H1 (cell line): ENCODE measurements at regions not wholly inside any gene's neighbourhood (a gene's known extent, or its start where the extent isn't known, plus 50 kb on each side); places are given as distances from the start of the nearest gene placed in this dataset.

Source experiments
- CTCF ChIA-PET: fragments of 300-600 bp; sonication (Branson Sonifier 250); formaldehyde crosslinking; loops from one replicate; lab custom pipeline; 2021; ENCODE audit not compliant: partially characterized antibody; lab: Charles Lee
- POLR2A ChIA-PET: fragments of 300-600 bp; sonication (Branson Sonifier 250); formaldehyde crosslinking; loops from one replicate; lab custom pipeline; 2021; ENCODE audit warnings: inconsistent platforms; ENCODE audit not compliant: partially characterized antibody; lab: Charles Lee
- DNase-seq, 2 experiments: peaks; one replicate each; pipeline versions ENCODE4 v3.0.0 to v3.0.0-alpha.2; 2010 to 2022; ENCODE audit warnings: low spot score in 2 of 2, low read depth in 1 of 2, mixed read lengths in 1 of 2
- FAIRE-seq: peaks from 2 replicates; lab custom pipeline; 2011; peaks lifted over from hg19 to GRCh38; lab: Jason Lieb, UNC
- H2AFZ ChIP-seq: 2 replicates; pipeline ENCODE4 v1.8.1; 2012; ENCODE audit warnings: low read length, inconsistent platforms
- H2AK5ac ChIP-seq: 2 replicates; pipeline ENCODE4 v1.6.1; 2013; ENCODE audit warnings: low read depth, low read length
- H2BK120ac ChIP-seq: replicated peaks from 2 replicates; pipeline ENCODE3; 2013; ENCODE audit warnings: low read depth, low read length, inconsistent platforms
- H2BK12ac ChIP-seq: 2 replicates; pipeline ENCODE4 v1.6.1; 2013; ENCODE audit warnings: low read depth, low read length
- H2BK15ac ChIP-seq: 2 replicates; pipeline ENCODE4 v1.6.1; 2013; ENCODE audit warnings: low read length
- H2BK20ac ChIP-seq: 2 replicates; pipeline ENCODE4 v1.6.1; 2013; ENCODE audit warnings: low read length
- H2BK5ac ChIP-seq: 2 replicates; pipeline ENCODE4 v1.6.1; 2013; ENCODE audit warnings: low read depth, low read length
- H3K14ac ChIP-seq: 2 replicates; pipeline ENCODE4 v1.6.1; 2013; ENCODE audit warnings: inconsistent platforms; ENCODE audit not compliant: insufficient read length
- H3K18ac ChIP-seq: 2 replicates; pipeline ENCODE4 v1.6.1; 2013; ENCODE audit warnings: low read length; ENCODE audit errors: extremely low read depth
- H3K23ac ChIP-seq: 2 replicates; pipeline ENCODE4 v1.6.1; 2013; ENCODE audit warnings: inconsistent platforms; ENCODE audit not compliant: insufficient read length
- H3K23me2 ChIP-seq: 2 replicates; pipeline ENCODE4 v1.6.1; 2013; ENCODE audit warnings: low read depth, low read length
- H3K27ac ChIP-seq: 2 replicates; pipeline ENCODE4 v1.6.1; 2011; ENCODE audit warnings: low read depth, low read length, inconsistent platforms
- H3K27me3 ChIP-seq, 4 experiments: replicated peaks in 1 of 4; 1 replicate in 1 of 4; 2 replicates in 3 of 4; pipeline versions ENCODE4 v1.6.1 to v1.8.1; 2011 to 2013; ENCODE audit warnings: low read length in 3 of 4, mild to moderate bottlenecking in 3 of 4, inconsistent platforms in 2 of 4, mixed read lengths in 2 of 4, moderate library complexity in 1 of 4; ENCODE audit not compliant: control insufficient read depth in 3 of 4, insufficient read depth in 3 of 4; ENCODE audit errors: extremely low read depth in 1 of 4
- H3K36me3 ChIP-seq, 4 experiments: 2 replicates each; pipeline versions ENCODE4 v1.6.1 to v1.8.1; 2011 to 2013; ENCODE audit warnings: mild to moderate bottlenecking in 4 of 4, low read length in 3 of 4, moderate library complexity in 2 of 4, control low read depth in 1 of 4, inconsistent platforms in 1 of 4; ENCODE audit not compliant: insufficient read depth in 4 of 4, control insufficient read depth in 2 of 4
- H3K4ac ChIP-seq: replicated peaks from 2 replicates; pipeline ENCODE3; 2013; ENCODE audit warnings: low read length, low read depth, mixed read lengths, inconsistent platforms; ENCODE audit not compliant: insufficient read length
- H3K4me1 ChIP-seq, 4 experiments: replicated peaks in 1 of 4; 1 replicate in 1 of 4; 2 replicates in 3 of 4; pipeline versions ENCODE4 v1.6.1 to v1.8.1; 2011 to 2013; ENCODE audit warnings: low read length in 3 of 4, inconsistent platforms in 2 of 4, mixed read lengths in 1 of 4; ENCODE audit not compliant: insufficient read depth in 4 of 4, control insufficient read depth in 3 of 4
- H3K4me2 ChIP-seq, 2 experiments: 2 replicates each; pipeline versions ENCODE4 v1.6.1 to v1.8.1; 2011 to 2013; ENCODE audit warnings: low read depth in 2 of 2, low read length in 2 of 2, control low read depth in 1 of 2, inconsistent platforms in 1 of 2, mild to moderate bottlenecking in 1 of 2; ENCODE audit not compliant: insufficient read depth in 1 of 2
- H3K4me3 ChIP-seq, 4 experiments: fragments of 200-600, 300-600 bp in 1 of 4; sonication (generic), shearing (Covaris generic), sonication (Bioruptor Twin) in 1 of 4; 2 replicates each; pipeline versions ENCODE4 v1.5.1 to v1.8.1; 2011 to 2016; ENCODE audit warnings: low read length in 4 of 4, low read depth in 3 of 4, control low read depth in 2 of 4, inconsistent platforms in 2 of 4, mild to moderate bottlenecking in 2 of 4, mixed read lengths in 1 of 4, moderate library complexity in 1 of 4; ENCODE audit not compliant: insufficient read depth in 2 of 4; ENCODE audit errors: extremely low read depth in 1 of 4
- H3K56ac ChIP-seq: replicated peaks from 2 replicates; pipeline ENCODE3; 2013; ENCODE audit warnings: low read depth, mild to moderate bottlenecking, mixed read lengths, low read length, inconsistent platforms; ENCODE audit not compliant: insufficient read length
- H3K79me1 ChIP-seq: 2 replicates; pipeline ENCODE4 v1.6.1; 2013; ENCODE audit warnings: low read depth, low read length, control low read depth
- H3K79me2 ChIP-seq, 2 experiments: 2 replicates each; pipeline versions ENCODE4 v1.6.1 to v1.8.1; 2012 to 2013; ENCODE audit warnings: low read length in 2 of 2, mild to moderate bottlenecking in 2 of 2, inconsistent platforms in 1 of 2; ENCODE audit not compliant: insufficient read depth in 2 of 2, control insufficient read depth in 1 of 2
- H3K9ac ChIP-seq, 4 experiments: replicated peaks in 1 of 4; 1 replicate in 1 of 4; 2 replicates in 3 of 4; pipeline versions ENCODE4 v1.6.1 to v1.8.1; 2011 to 2013; ENCODE audit warnings: low read depth in 3 of 4, low read length in 3 of 4, control low read depth in 2 of 4, mild to moderate bottlenecking in 2 of 4, moderate library complexity in 2 of 4, inconsistent platforms in 1 of 4; ENCODE audit errors: extremely low read depth in 1 of 4
- H3K9me3 ChIP-seq, 2 experiments: 2 replicates each; pipeline versions ENCODE4 v1.6.1 to v1.8.1; 2012 to 2013; ENCODE audit warnings: mild to moderate bottlenecking in 2 of 2, moderate library complexity in 2 of 2, control low read depth in 1 of 2, inconsistent platforms in 1 of 2, low read depth in 1 of 2, low read length in 1 of 2, mixed read lengths in 1 of 2; ENCODE audit not compliant: insufficient read depth in 2 of 2
- H4K20me1 ChIP-seq, 2 experiments: replicated peaks in 1 of 2; 2 replicates each; pipeline versions ENCODE3 to v1.8.1; 2011 to 2013; ENCODE audit warnings: inconsistent platforms in 2 of 2, low read length in 2 of 2, mild to moderate bottlenecking in 1 of 2; ENCODE audit not compliant: insufficient read depth in 2 of 2, control insufficient read depth in 1 of 2
- H4K5ac ChIP-seq: 2 replicates; pipeline ENCODE4 v1.6.1; 2013; ENCODE audit warnings: low read length, low read depth, mixed read lengths, inconsistent platforms; ENCODE audit not compliant: insufficient read length
- H4K8ac ChIP-seq: 2 replicates; pipeline ENCODE4 v1.8.0; 2013; ENCODE audit warnings: mild to moderate bottlenecking, moderate library complexity, low read length, inconsistent platforms; ENCODE audit not compliant: insufficient read depth; ENCODE audit errors: extremely low read depth
- H4K91ac ChIP-seq: replicated peaks from 2 replicates; pipeline ENCODE3; 2013; ENCODE audit warnings: low read length, mixed read lengths, inconsistent platforms; ENCODE audit not compliant: insufficient read length
- GTF2F1 ChIP-seq: IDR thresholded peaks from 2 replicates; pipeline ENCODE4 v1.6.1; 2012; ENCODE audit warnings: low read depth, low read length, improper control_type of control experiment, borderline replicate concordance
- HDAC2 ChIP-seq, 2 experiments: fragments of 300-600 bp in 1 of 2; sonication (generic) in 1 of 2; IDR thresholded peaks; 2 replicates each; pipeline ENCODE4 v1.6.1; 2011 to 2012; ENCODE audit warnings: low read depth in 2 of 2, low read length in 2 of 2, mild to moderate bottlenecking in 2 of 2, moderate library complexity in 2 of 2, borderline replicate concordance in 1 of 2, inconsistent platforms in 1 of 2
- KDM1A ChIP-seq: fragments of 200-600, 300-600 bp; sonication (generic); IDR thresholded peaks from 2 replicates; pipeline ENCODE4 v1.7.1; 2016; ENCODE audit warnings: mild to moderate bottlenecking, low read length, borderline replicate concordance
- NRF1 ChIP-seq: IDR thresholded peaks from 2 replicates; pipeline ENCODE4 v1.6.1; 2011; ENCODE audit warnings: mild to moderate bottlenecking, low read depth, low read length, improper control_type of control experiment
- POLR2AphosphoS5 ChIP-seq: IDR thresholded peaks from 2 replicates; pipeline ENCODE4 v1.6.1; 2011; ENCODE audit warnings: low read depth, low read length
- RAD21 ChIP-seq, 2 experiments: IDR thresholded peaks in 1 of 2; conservative IDR thresholded peaks in 1 of 2; 2 replicates each; pipeline ENCODE4 v1.6.1; 2011; ENCODE audit warnings: low read depth in 2 of 2, low read length in 2 of 2, improper control_type of control experiment in 1 of 2, inconsistent platforms in 1 of 2, mild to moderate bottlenecking in 1 of 2, moderate library complexity in 1 of 2
- SIN3A ChIP-seq, 2 experiments: IDR thresholded peaks in 1 of 2; conservative IDR thresholded peaks in 1 of 2; 2 replicates each; pipeline ENCODE4 v1.6.1; 2011 to 2012; ENCODE audit warnings: low read length in 2 of 2, improper control_type of control experiment in 1 of 2, low read depth in 1 of 2, mild to moderate bottlenecking in 1 of 2
- WGBS, 2 experiments: shearing (Covaris generic) in 1 of 2; methylation state at CpG; one replicate each; pipeline versions ENCODE4 v1.1.6 to v1.1.7; 2013 to 2015; ENCODE audit warnings: low lambda C conversion rate in 2 of 2, mixed read lengths in 2 of 2, inconsistent platforms in 1 of 2, low coverage in 1 of 2, missing lambda C conversion rate in 1 of 2; ENCODE audit not compliant: insufficient replicate concordance in 2 of 2, insufficient coverage in 1 of 2, insufficient read length in 1 of 2; ENCODE audit errors: extremely low coverage in 1 of 2, missing lambda C conversion rate in 1 of 2; 5-methylcytosine and 5-hydroxymethylcytosine counted together
- TF ChIP-seq, protein P1 (sequence below): IDR thresholded peaks from 2 replicates; pipeline ENCODE4 v1.6.1; 2012; ENCODE audit warnings: low read length, inconsistent platforms

GRCh38 chr6:156595476-156595875, 181.7 kb upstream of the ARID1B start:
- Histone ChIP-seq H2BK5ac (no peak overlapping the region), H3K23me2 (no peaks in the 10 kb centered on the region)
- WGBS, 2 experiments = 88% methylated on average over 3 of the region's 3 CpGs; no CpG with 5 or more reads in 1 of the 2 experiments
- TF ChIP-seq, protein P1, sequence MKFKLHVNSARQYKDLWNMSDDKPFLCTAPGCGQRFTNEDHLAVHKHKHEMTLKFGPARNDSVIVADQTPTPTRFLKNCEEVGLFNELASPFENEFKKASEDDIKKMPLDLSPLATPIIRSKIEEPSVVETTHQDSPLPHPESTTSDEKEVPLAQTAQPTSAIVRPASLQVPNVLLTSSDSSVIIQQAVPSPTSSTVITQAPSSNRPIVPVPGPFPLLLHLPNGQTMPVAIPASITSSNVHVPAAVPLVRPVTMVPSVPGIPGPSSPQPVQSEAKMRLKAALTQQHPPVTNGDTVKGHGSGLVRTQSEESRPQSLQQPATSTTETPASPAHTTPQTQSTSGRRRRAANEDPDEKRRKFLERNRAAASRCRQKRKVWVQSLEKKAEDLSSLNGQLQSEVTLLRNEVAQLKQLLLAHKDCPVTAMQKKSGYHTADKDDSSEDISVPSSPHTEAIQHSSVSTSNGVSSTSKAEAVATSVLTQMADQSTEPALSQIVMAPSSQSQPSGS = no peak
- TF ChIP-seq GTF2F1 (no peak), RAD21 (IDR thresholded peaks at IDR 0.05 in 1 of 2, conservative IDR thresholded peaks at IDR 0.05 in 1 of 2; ENCODE audit: low read depth in 2 of 2, low read length in 2 of 2) (no peak), NRF1 (no peak), SIN3A (conservative IDR thresholded peaks at IDR 0.05 in 1 of 2, IDR thresholded peaks at IDR 0.05 in 1 of 2; ENCODE audit: low read depth in 1 of 2, low read length in 2 of 2) (no peak), HDAC2 (IDR thresholded peaks at IDR 0.05; ENCODE audit: borderline replicate concordance in 1 of 2, low read depth in 2 of 2, low read length in 2 of 2) (no peak), KDM1A (no peak), POLR2AphosphoS5 (no peak)

More at GRCh38 chr6:156595476-156595875, 181.7 kb upstream of the ARID1B start:
- Histone ChIP-seq H2BK15ac (no peak overlapping the region), H3K4me1 (peaks cover 0 to 3% (median 0%) of the 10 kb centered on the region in 4 experiments; a peak in 1 of 7 replicates), H3K27me3 (no peaks in the 10 kb centered on the region), H4K91ac (no peak overlapping the region), H2BK20ac (no peak overlapping the region), H3K9me3 (no peaks in the 10 kb centered on the region), H3K14ac (no peak overlapping the region), H3K4me3 (no peak overlapping the region), H3K23ac (no peak overlapping the region), H2BK120ac (no peak overlapping the region), H3K36me3 (no peaks in the 10 kb centered on the region; a peak in 1 of 8 replicates), H3K4ac (no peak overlapping the region), H4K5ac (no peak overlapping the region), H2AFZ (no peak overlapping the region), H4K20me1 (no peaks in the 10 kb centered on the region), H3K79me2 (no peaks in the 10 kb centered on the region), H3K56ac (no peak overlapping the region), H2AK5ac (no peak overlapping the region), H3K18ac (no peak overlapping the region), H4K8ac (no peak overlapping the region), H2BK12ac (no peak overlapping the region), H3K27ac (no peak overlapping the region), H3K9ac (no peak overlapping the region), H3K79me1 (no peaks in the 10 kb centered on the region), H3K4me2 (no peak overlapping the region)
- ChIA-PET CTCF (interaction anchor here (0.6 to 0.9 kb wide), 2 partner anchors 13 to 396 kb away, joined by 3 read pairs; no protein-coding TSS in a partner anchor), POLR2A (no interaction called here)
- DNase-seq (no peak), FAIRE-seq (no peak)
